ENCODE measurements at regions not wholly inside any gene's neighbourhood (a gene's known extent, or its start where the extent isn't known, plus 50 kb on each side); places are given as distances from the start of the nearest gene placed in this dataset.

DNA sequence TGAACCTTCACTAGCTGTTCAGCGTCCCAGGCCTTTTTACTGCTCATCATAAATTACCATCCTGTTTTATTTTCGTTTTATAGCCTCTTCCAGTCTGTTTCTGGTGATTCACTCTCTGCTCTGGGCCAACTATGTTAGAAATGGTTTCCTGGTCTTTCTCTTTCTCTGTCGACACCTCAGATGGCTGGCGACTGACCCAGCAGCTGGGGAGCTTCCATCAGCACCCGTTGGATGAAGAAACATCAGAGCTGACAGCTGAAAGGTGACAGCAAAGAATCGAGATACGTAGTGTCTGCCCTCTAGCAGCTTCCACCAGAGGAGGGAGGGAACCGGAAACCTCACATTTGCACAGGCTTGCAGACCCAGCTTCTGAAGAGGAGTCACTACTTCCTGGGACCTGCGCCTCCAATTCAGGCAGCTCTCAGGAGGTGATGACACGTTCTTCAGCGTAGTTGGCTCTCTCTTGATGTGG, 82.9 kb upstream of the MLN start:
- Mint-ChIP-seq H3K9me3 (no peaks in the 10 kb centered on the region), H3K27ac (no peak overlapping the region; a peak in 1 of 7 replicates), H3K4me1 (peaks cover 13% of the 10 kb centered on the region in 2 experiments), H3K36me3 (ENCODE audit: insufficient read depth in 1 of 3, low read depth in 3 of 3) (no peaks in the 10 kb centered on the region), H3K4me3 (no peak overlapping the region), H3K27me3 (ENCODE audit: low read depth) (peaks cover 25% of the 10 kb centered on the region)
- no peaks in the 10 kb centered on the region for H3K27me3 ChIP-seq (ENCODE audit: insufficient read depth, low read length)
- no peak overlapping the region for H2BK20ac ChIP-seq (ENCODE audit: low read depth, low read length, poor library complexity, severe bottlenecking)
- H4K91ac ChIP-seq (ENCODE audit: insufficient read length, low read depth, low read length) = no peak overlapping the region
- H2BK12ac ChIP-seq (ENCODE audit: insufficient read length, low read depth, low read length) = no peak overlapping the region
- H3K14ac ChIP-seq (ENCODE audit: insufficient read depth, low read length) = no peak overlapping the region
- no peak overlapping the region for H3K4me2 ChIP-seq (ENCODE audit: insufficient read depth, insufficient read length, low read length)
- TF ChIP-seq, protein P1, sequence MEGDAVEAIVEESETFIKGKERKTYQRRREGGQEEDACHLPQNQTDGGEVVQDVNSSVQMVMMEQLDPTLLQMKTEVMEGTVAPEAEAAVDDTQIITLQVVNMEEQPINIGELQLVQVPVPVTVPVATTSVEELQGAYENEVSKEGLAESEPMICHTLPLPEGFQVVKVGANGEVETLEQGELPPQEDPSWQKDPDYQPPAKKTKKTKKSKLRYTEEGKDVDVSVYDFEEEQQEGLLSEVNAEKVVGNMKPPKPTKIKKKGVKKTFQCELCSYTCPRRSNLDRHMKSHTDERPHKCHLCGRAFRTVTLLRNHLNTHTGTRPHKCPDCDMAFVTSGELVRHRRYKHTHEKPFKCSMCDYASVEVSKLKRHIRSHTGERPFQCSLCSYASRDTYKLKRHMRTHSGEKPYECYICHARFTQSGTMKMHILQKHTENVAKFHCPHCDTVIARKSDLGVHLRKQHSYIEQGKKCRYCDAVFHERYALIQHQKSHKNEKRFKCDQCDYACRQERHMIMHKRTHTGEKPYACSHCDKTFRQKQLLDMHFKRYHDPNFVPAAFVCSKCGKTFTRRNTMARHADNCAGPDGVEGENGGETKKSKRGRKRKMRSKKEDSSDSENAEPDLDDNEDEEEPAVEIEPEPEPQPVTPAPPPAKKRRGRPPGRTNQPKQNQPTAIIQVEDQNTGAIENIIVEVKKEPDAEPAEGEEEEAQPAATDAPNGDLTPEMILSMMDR (conservative IDR thresholded peaks at IDR 0.05) = no peak
- no peaks in the 10 kb centered on the region for H3K23me2 ChIP-seq (ENCODE audit: insufficient read length, low read depth, low read length, poor library complexity, severe bottlenecking)
- H2AK5ac ChIP-seq (ENCODE audit: insufficient read length, low read length) = no peak overlapping the region
- no peak overlapping the region for H3K18ac ChIP-seq (ENCODE audit: insufficient read length, low read depth, low read length)
- H3K9ac ChIP-seq (ENCODE audit: extremely low read depth, insufficient read length, low read length) = no peak overlapping the region
- no peaks in the 10 kb centered on the region for H3K9me3 ChIP-seq (ENCODE audit: control insufficient read depth, low read depth, low read length)
- H3K23ac ChIP-seq (ENCODE audit: insufficient read length, low read depth, low read length) = no peak overlapping the region
- no peak overlapping the region for H2BK5ac ChIP-seq (ENCODE audit: insufficient read length, low read length)
- no peak overlapping the region for H2AFZ ChIP-seq (ENCODE audit: low read length)
- H3K27ac ChIP-seq (ENCODE audit: insufficient read length, low read depth, low read length) = no peak overlapping the region
- no peak overlapping the region for H3T11ph ChIP-seq (ENCODE audit: low read length)
- no peak overlapping the region for H3K4ac ChIP-seq (ENCODE audit: low read depth, low read length)
- no peak overlapping the region for H2BK120ac ChIP-seq (ENCODE audit: low read depth, low read length, poor library complexity, severe bottlenecking)
- H3K56ac ChIP-seq (ENCODE audit: insufficient read length, low read depth, low read length) = no peak overlapping the region
- DNase-seq = no peak
- no peak overlapping the region for H4K5ac ChIP-seq (ENCODE audit: insufficient read length, low read depth, low read length)
- no peaks in the 10 kb centered on the region for H3K4me1 ChIP-seq (ENCODE audit: insufficient read depth, low read length)
- no peak overlapping the region for H4K8ac ChIP-seq (replicated peaks; ENCODE audit: insufficient read length, low read depth, low read length)
- no peaks in the 10 kb centered on the region for H3K79me1 ChIP-seq (ENCODE audit: insufficient read depth, low read depth, low read length, poor library complexity, severe bottlenecking)
- no peak overlapping the region; the same call in 1 of the 2 replicates for H2BK15ac ChIP-seq (ENCODE audit: low read depth, low read length)
- no peaks in the 10 kb centered on the region for H4K20me1 ChIP-seq (ENCODE audit: control insufficient read depth, insufficient read depth, insufficient read length)
- WGBS (ENCODE audit: extremely low coverage, insufficient read length, low lambda C conversion rate) = no CpG with 5 or more reads among the region's 11 CpGs
- H3K79me2 ChIP-seq (ENCODE audit: insufficient read depth, low read length) = no peaks in the 10 kb centered on the region

Data from H9 (cell line).